Vagina (tissue), 2 donors: ENCODE measurements at regions not wholly inside any gene's neighbourhood (a gene's known extent, or its start where the extent isn't known, plus 50 kb on each side); places are given as distances from the start of the nearest gene placed in this dataset.

Experiments used
- CTCF ChIP-seq, 3 experiments: fragments of 450-650 bp in 2 of 3; fragments of 200-600 bp in 1 of 3; sonication (generic) in 1 of 3; IDR thresholded peaks; one replicate each; pipeline ENCODE4 v1.5.1; 2017 to 2019; ENCODE audit warnings: antibody characterized with exemption in 3 of 3, mild to moderate bottlenecking in 2 of 3, moderate library complexity in 2 of 3
- POLR2A ChIP-seq, 2 donors: fragments of 450-650 bp; IDR thresholded peaks; one replicate each; pipeline ENCODE4 v1.6.1; 2017; ENCODE audit warnings: antibody characterized with exemption in 2 of 2, mild to moderate bottlenecking in 2 of 2, moderate library complexity in 2 of 2
- POLR2AphosphoS5 ChIP-seq, 2 donors: sonication (generic); formaldehyde crosslinking; IDR thresholded peaks; one replicate each; pipeline ENCODE4 v1.9.0; 2017; ENCODE audit warnings: antibody characterized with exemption in 2 of 2, mild to moderate bottlenecking in 2 of 2, low read depth in 1 of 2; ENCODE audit not compliant: insufficient read depth in 1 of 2

GRCh38 chr22:47446331-47446730 is 683.9 kb downstream of the TBC1D22A start:
- TF ChIP-seq CTCF (IDR thresholded peaks at IDR 0.05) (no peak), POLR2A (IDR thresholded peaks at IDR 0.05) (no peak), POLR2AphosphoS5 (IDR thresholded peaks at IDR 0.05; ENCODE audit: insufficient read depth in 1 of 2, low read depth in 1 of 2) (no peak)
